CD14-positive monocyte (primary cell): ENCODE measurements at regions not wholly inside any gene's neighbourhood (a gene's known extent, or its start where the extent isn't known, plus 50 kb on each side); places are given as distances from the start of the nearest gene placed in this dataset.

Experiments
- DNase-seq, 3 donors: peaks; one replicate each; pipeline ENCODE4 v3.0.0-alpha.2; 2011 to 2022
- H2AFZ ChIP-seq: 2 replicates; pipeline ENCODE4 v1.6.0; 2012; ENCODE audit warnings: mild to moderate bottlenecking, low read depth, low read length, inconsistent platforms; ENCODE audit not compliant: insufficient read depth, poor library complexity, severe bottlenecking
- H3K27ac ChIP-seq, 2 donors: 1 replicate in 1 of 2; 2 replicates in 1 of 2; pipeline ENCODE4 v1.5.1; 2012 to 2013; ENCODE audit warnings: low read length in 2 of 2, control low read depth in 1 of 2, inconsistent platforms in 1 of 2, low read depth in 1 of 2, mild to moderate bottlenecking in 1 of 2
- H3K27me3 ChIP-seq, 2 donors: one replicate each; pipeline versions ENCODE4 v1.6.0 to v1.6.1; 2011 to 2013; ENCODE audit warnings: low read length in 2 of 2; ENCODE audit not compliant: control insufficient read depth in 2 of 2, insufficient read depth in 2 of 2
- H3K36me3 ChIP-seq, 2 donors: replicated peaks in 1 of 2; 1 replicate in 1 of 2; 2 replicates in 1 of 2; pipeline versions ENCODE4 v1.5.1 to v1.6.1; 2012 to 2013; ENCODE audit warnings: low read length in 2 of 2, control low read depth in 1 of 2, inconsistent platforms in 1 of 2, mild to moderate bottlenecking in 1 of 2; ENCODE audit not compliant: insufficient read depth in 2 of 2, control insufficient read depth in 1 of 2
- H3K4me1 ChIP-seq, 2 donors: 1 replicate in 1 of 2; 2 replicates in 1 of 2; pipeline versions ENCODE4 v1.5.1 to v1.6.1; 2012 to 2013; ENCODE audit warnings: low read length in 2 of 2, control low read depth in 1 of 2, inconsistent platforms in 1 of 2, mild to moderate bottlenecking in 1 of 2, moderate library complexity in 1 of 2; ENCODE audit not compliant: insufficient read depth in 2 of 2, control insufficient read depth in 1 of 2
- H3K4me2 ChIP-seq: replicated peaks from 2 replicates; pipeline ENCODE3; 2012; ENCODE audit warnings: low read length, moderate library complexity, mild to moderate bottlenecking; ENCODE audit not compliant: poor library complexity, severe bottlenecking; ENCODE audit errors: extremely low read depth
- H3K4me3 ChIP-seq, 3 experiments: fragments of 200-600 bp in 1 of 3; sonication (generic) in 1 of 3; replicated peaks in 1 of 3; 1 replicate in 2 of 3; 2 replicates in 1 of 3; pipeline ENCODE4 v1.5.1; 2011 to 2013; ENCODE audit warnings: low read length in 3 of 3, mild to moderate bottlenecking in 3 of 3, control low read depth in 2 of 3, low read depth in 2 of 3, inconsistent platforms in 1 of 3, moderate library complexity in 1 of 3
- H3K79me2 ChIP-seq: 2 replicates; pipeline ENCODE4 v1.6.0; 2012; ENCODE audit warnings: mild to moderate bottlenecking, control low read depth, inconsistent platforms, low read length, moderate library complexity; ENCODE audit not compliant: insufficient read depth
- H3K9ac ChIP-seq: 2 replicates; pipeline ENCODE4 v1.6.0; 2017; ENCODE audit warnings: low read length, mild to moderate bottlenecking; ENCODE audit not compliant: insufficient read depth, poor library complexity, severe bottlenecking
- H3K9me3 ChIP-seq, 2 donors: replicated peaks in 1 of 2; 1 replicate in 1 of 2; 2 replicates in 1 of 2; pipeline versions ENCODE4 v1.5.1 to v1.6.1; 2012 to 2013; ENCODE audit warnings: low read length in 2 of 2, control low read depth in 1 of 2; ENCODE audit not compliant: control insufficient read depth in 1 of 2, insufficient read depth in 1 of 2
- H4K20me1 ChIP-seq: 2 replicates; pipeline ENCODE4 v1.6.0; 2012; ENCODE audit warnings: mild to moderate bottlenecking, low read length, control low read depth, moderate library complexity; ENCODE audit not compliant: insufficient read depth
- H3K27ac Mint-ChIP-seq, 7 donors: one replicate each; pipeline ENCODE4 v1.8.0; 2020; ENCODE audit warnings: mild to moderate bottlenecking in 7 of 7, mixed read lengths in 7 of 7, moderate library complexity in 6 of 7, inconsistent platforms in 2 of 7
- H3K27me3 Mint-ChIP-seq, 3 donors: one replicate each; pipeline ENCODE4 v1.8.0; 2021 to 2022; ENCODE audit warnings: low read depth in 3 of 3, mild to moderate bottlenecking in 3 of 3, mixed read lengths in 3 of 3, moderate library complexity in 3 of 3, inconsistent platforms in 1 of 3
- H3K36me3 Mint-ChIP-seq, 2 donors: one replicate each; pipeline ENCODE4 v1.8.0; 2020; ENCODE audit warnings: mixed read lengths in 2 of 2, inconsistent platforms in 1 of 2, mild to moderate bottlenecking in 1 of 2
- H3K4me1 Mint-ChIP-seq: one replicate; pipeline ENCODE4 v1.8.0; 2020; ENCODE audit warnings: mild to moderate bottlenecking, mixed read lengths
- H3K4me3 Mint-ChIP-seq, 2 donors: one replicate each; pipeline ENCODE4 v1.8.0; 2020; ENCODE audit warnings: mild to moderate bottlenecking in 2 of 2, mixed read lengths in 2 of 2, moderate library complexity in 1 of 2
- H3K9me3 Mint-ChIP-seq, 7 donors: one replicate each; pipeline ENCODE4 v1.8.0; 2020 to 2022; ENCODE audit warnings: mixed read lengths in 7 of 7, mild to moderate bottlenecking in 6 of 7, moderate library complexity in 6 of 7, inconsistent platforms in 2 of 7
- CTCF ChIP-seq: fragments of 200-600 bp; IDR thresholded peaks from one replicate; pipeline ENCODE4 v1.8.0; 2022; ENCODE audit warnings: antibody characterized with exemption, mild to moderate bottlenecking
- WGBS: methylation state at CpG from one replicate; pipeline ENCODE4 v1.1.5; 2013; ENCODE audit warnings: missing lambda C conversion rate; ENCODE audit not compliant: insufficient coverage; 5-methylcytosine and 5-hydroxymethylcytosine counted together
- intact Hi-C, 2 donors: fragments of 100-400 bp; cut with micrococcal nuclease; formaldehyde crosslinking; loops; one replicate each; pipeline versions ENCODE4 v1.15.0 to v1.15.1; 2023

- Histone ChIP-seq H3K27ac (no peak overlapping the region), H4K20me1 (no peaks in the 10 kb centered on the region), H3K36me3 (no peaks in the 10 kb centered on the region), H3K4me3 (no peak overlapping the region), H3K9ac (no peak overlapping the region), H3K27me3 (no peaks in the 10 kb centered on the region), H2AFZ (no peak overlapping the region), H3K9me3 (no peaks in the 10 kb centered on the region), H3K4me1 (peaks cover 14 to 25% of the 10 kb centered on the region in 2 donors), H3K4me2 (no peak overlapping the region), H3K79me2 (no peaks in the 10 kb centered on the region)
- H3K36me3 Mint-ChIP-seq, result no peaks in the 10 kb centered on the region
- WGBS, result 82% methylated on average over 4 of the region's 7 CpGs
- no peak overlapping the region for H3K4me3 Mint-ChIP-seq
- no peak for TF ChIP-seq CTCF
- peaks cover 2 to 10% (median 3%) of the 10 kb centered on the region in 7 donors for H3K9me3 Mint-ChIP-seq
- peaks cover 42% of the 10 kb centered on the region for H3K4me1 Mint-ChIP-seq
- intact Hi-C loops, result no loop called here
- peaks cover 0 to 2% (median 2%) of the 10 kb centered on the region in 3 donors for H3K27me3 Mint-ChIP-seq
- H3K27ac Mint-ChIP-seq, result peak overlapping the region in 1 of 7 donors; percentile 2
- DNase-seq, result no peak
Observed at GRCh38 chr4:144342949-144343760, 202.6 kb upstream of the GYPA start.

GRCh38 chr4:144347121-144347520, 206.6 kb upstream of the GYPA start:
- Mint-ChIP-seq H3K27me3 (peaks cover 0 to 2% (median 0%) of the 10 kb centered on the region in 3 donors), H3K4me1 (peaks cover 29% of the 10 kb centered on the region)
- H3K4me3 ChIP-seq, result no peak overlapping the region

More at GRCh38 chr4:144347121-144347520, 206.6 kb upstream of the GYPA start:
- Histone ChIP-seq H3K4me2 (peak overlapping the region; percentile 14), H2AFZ (no peak overlapping the region), H3K79me2 (no peaks in the 10 kb centered on the region), H3K27me3 (no peaks in the 10 kb centered on the region), H3K9ac (no peak overlapping the region), H3K27ac (no peak overlapping the region), H4K20me1 (no peaks in the 10 kb centered on the region), H3K4me1 (peaks cover 5 to 9% of the 10 kb centered on the region in 2 donors), H3K9me3 (no peaks in the 10 kb centered on the region), H3K36me3 (no peaks in the 10 kb centered on the region)
- TF ChIP-seq CTCF, result no peak
- H3K9me3 Mint-ChIP-seq, result peaks cover 0 to 2% (median 0%) of the 10 kb centered on the region in 7 donors
- no peaks in the 10 kb centered on the region for H3K36me3 Mint-ChIP-seq
- DNase-seq, result no peak
- no CpG with 5 or more reads among the region's 4 CpGs for WGBS
- H3K4me3 Mint-ChIP-seq, result no peak overlapping the region
- H3K27ac Mint-ChIP-seq, result no peak overlapping the region
- intact Hi-C loops, result no loop called here
